CD4-positive, alpha-beta memory T cell (primary cell): ENCODE measurements at regions not wholly inside any gene's neighbourhood (a gene's known extent, or its start where the extent isn't known, plus 50 kb on each side); places are given as distances from the start of the nearest gene placed in this dataset.

Source experiments
- CTCF ChIA-PET: fragments of 350-600 bp; sonication (Branson Sonifier 250); formaldehyde crosslinking; loops from one replicate; lab custom pipeline; 2021; ENCODE audit warnings: inconsistent platforms; ENCODE audit not compliant: partially characterized antibody; lab: Charles Lee
- POLR2A ChIA-PET: fragments of 350-600 bp; sonication (Branson Sonifier 250); formaldehyde crosslinking; loops from one replicate; lab custom pipeline; 2021; ENCODE audit not compliant: partially characterized antibody; lab: Charles Lee
- DNase-seq, 5 donors: peaks; one replicate each; pipeline versions ENCODE4 v3.0.0 to v3.0.0-alpha.2; 2020 to 2022; ENCODE audit warnings: mixed read lengths in 1 of 5
- H3K27ac ChIP-seq: one replicate; pipeline ENCODE4 v1.7.0; 2013; ENCODE audit warnings: low read depth, low read length
- H3K27me3 ChIP-seq: 2 replicates; pipeline ENCODE4 v1.7.0; 2013; ENCODE audit warnings: mild to moderate bottlenecking, low read length, moderate library complexity; ENCODE audit not compliant: insufficient read depth
- H3K36me3 ChIP-seq: 2 replicates; pipeline ENCODE4 v1.7.0; 2013; ENCODE audit warnings: mild to moderate bottlenecking, low read length, moderate library complexity; ENCODE audit not compliant: insufficient read depth
- H3K4me1 ChIP-seq: 2 replicates; pipeline ENCODE4 v1.7.0; 2013; ENCODE audit warnings: mild to moderate bottlenecking, low read length, moderate library complexity; ENCODE audit not compliant: insufficient read depth
- H3K4me3 ChIP-seq, 2 donors: one replicate each; pipeline ENCODE4 v1.7.0; 2013; ENCODE audit warnings: low read length in 2 of 2, mild to moderate bottlenecking in 1 of 2
- H3K9me3 ChIP-seq, 2 donors: one replicate each; pipeline ENCODE4 v1.7.0; 2013; ENCODE audit warnings: low read length in 2 of 2, control low read depth in 1 of 2; ENCODE audit not compliant: control insufficient read depth in 1 of 2
- H3K27ac Mint-ChIP-seq, 7 donors: one replicate each; pipeline ENCODE4 v1.8.0; 2020 to 2021; ENCODE audit warnings: mixed read lengths in 7 of 7, mild to moderate bottlenecking in 6 of 7, inconsistent platforms in 3 of 7, moderate library complexity in 3 of 7
- H3K27me3 Mint-ChIP-seq, 2 donors: one replicate each; pipeline ENCODE4 v1.8.0; 2020 to 2021; ENCODE audit warnings: mixed read lengths in 2 of 2
- H3K36me3 Mint-ChIP-seq, 2 donors: one replicate each; pipeline ENCODE4 v1.8.0; 2020 to 2021; ENCODE audit warnings: mixed read lengths in 2 of 2, inconsistent platforms in 1 of 2, mild to moderate bottlenecking in 1 of 2
- H3K4me1 Mint-ChIP-seq, 4 donors: one replicate each; pipeline ENCODE4 v1.8.0; 2020 to 2021; ENCODE audit warnings: mixed read lengths in 4 of 4, mild to moderate bottlenecking in 1 of 4
- H3K4me3 Mint-ChIP-seq, 8 donors: one replicate each; pipeline ENCODE4 v1.8.0; 2020 to 2021; ENCODE audit warnings: mixed read lengths in 8 of 8, mild to moderate bottlenecking in 7 of 8, moderate library complexity in 6 of 8, inconsistent platforms in 3 of 8
- H3K9me3 Mint-ChIP-seq, 8 donors: one replicate each; pipeline ENCODE4 v1.8.0; 2020 to 2021; ENCODE audit warnings: mixed read lengths in 8 of 8, mild to moderate bottlenecking in 5 of 8, inconsistent platforms in 3 of 8, moderate library complexity in 1 of 8
- intact Hi-C: fragments of 100-400 bp; cut with micrococcal nuclease; formaldehyde crosslinking; loops from one replicate; pipeline ENCODE4 v1.15.1; 2023

DNA sequence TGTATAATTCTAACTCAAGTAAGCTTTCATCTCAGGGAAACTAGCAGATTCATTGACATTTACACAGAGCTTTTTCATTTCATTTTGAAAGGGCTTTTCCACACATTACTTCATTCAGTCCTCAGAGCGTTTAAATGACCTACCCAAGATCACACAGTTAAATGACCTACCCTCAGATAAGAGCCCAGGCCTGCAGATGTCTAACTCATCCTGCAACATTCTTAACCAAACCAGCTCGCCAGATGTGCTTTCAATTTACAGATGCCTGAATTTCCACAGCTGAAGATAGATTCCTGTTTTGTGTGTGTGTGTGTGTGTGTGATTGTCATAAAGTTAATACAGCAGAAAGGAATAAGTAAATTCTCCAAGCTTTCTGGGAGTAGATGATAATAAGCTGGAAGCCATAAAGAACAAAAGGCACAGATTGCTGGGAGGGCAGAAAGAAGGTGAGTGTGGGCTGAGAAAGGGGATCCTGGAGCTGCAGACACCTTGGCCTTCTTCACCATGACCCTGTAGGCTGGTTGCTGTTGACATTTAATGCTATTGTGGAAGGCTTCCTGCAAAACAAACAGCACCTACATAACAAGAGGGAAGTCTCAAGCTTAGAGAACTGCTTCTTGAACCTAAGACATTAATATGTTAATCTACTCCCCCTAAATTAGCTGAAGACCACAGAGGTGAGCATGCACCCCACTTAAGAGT is 489.7 kb upstream of the CELF2 start:
- H3K27ac Mint-ChIP-seq: no peak overlapping the region
- H3K9me3 Mint-ChIP-seq: no peaks in the 10 kb centered on the region
- Histone ChIP-seq H3K4me3 (no peak overlapping the region), H3K27me3 (no peaks in the 10 kb centered on the region), H3K27ac (no peak overlapping the region), H3K36me3 (no peaks in the 10 kb centered on the region), H3K4me1 (no peaks in the 10 kb centered on the region), H3K9me3 (no peaks in the 10 kb centered on the region)
- no peak overlapping the region for H3K4me3 Mint-ChIP-seq
- peaks cover 0 to 5% of the 10 kb centered on the region in 2 donors for H3K27me3 Mint-ChIP-seq
- H3K4me1 Mint-ChIP-seq: no peaks in the 10 kb centered on the region
- CTCF ChIA-PET: interaction anchor here (1.1 kb wide), 1 partner anchor 15 kb away, joined by 3 read pairs; no protein-coding TSS in a partner anchor
- POLR2A ChIA-PET: no interaction called here
- intact Hi-C loops: no loop called here
- no peak for DNase-seq
- H3K36me3 Mint-ChIP-seq: no peaks in the 10 kb centered on the region

DNA sequence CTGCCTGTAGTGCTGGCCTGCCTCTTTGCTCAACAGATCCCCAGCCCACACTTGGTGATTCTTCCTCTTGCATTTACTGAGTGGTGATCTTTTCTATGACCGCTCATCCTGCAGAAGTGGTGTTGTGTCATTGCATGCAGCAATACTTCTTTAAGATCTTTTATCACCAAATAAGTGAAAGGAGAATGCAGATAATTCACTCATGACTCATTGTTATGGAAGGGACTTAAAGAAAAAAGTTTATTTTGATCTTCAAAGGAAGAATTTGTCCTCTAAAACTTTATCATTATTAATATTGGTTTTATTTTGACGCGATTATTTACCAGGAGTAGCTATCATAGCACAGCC is 489.1 kb upstream of the CELF2 start:
- no peaks in the 10 kb centered on the region for H3K36me3 Mint-ChIP-seq
- Histone ChIP-seq H3K4me1 (no peaks in the 10 kb centered on the region), H3K4me3 (no peak overlapping the region), H3K9me3 (no peaks in the 10 kb centered on the region), H3K36me3 (no peaks in the 10 kb centered on the region), H3K27ac (no peak overlapping the region), H3K27me3 (no peaks in the 10 kb centered on the region)
- DNase-seq: no peak
- CTCF ChIA-PET: no interaction called here
- H3K27ac Mint-ChIP-seq: no peak overlapping the region
- H3K4me1 Mint-ChIP-seq: no peaks in the 10 kb centered on the region
- intact Hi-C loops: no loop called here
- H3K27me3 Mint-ChIP-seq: peaks cover 0 to 5% of the 10 kb centered on the region in 2 donors
- no peaks in the 10 kb centered on the region for H3K9me3 Mint-ChIP-seq
- POLR2A ChIA-PET: no interaction called here
- no peak overlapping the region for H3K4me3 Mint-ChIP-seq

DNA sequence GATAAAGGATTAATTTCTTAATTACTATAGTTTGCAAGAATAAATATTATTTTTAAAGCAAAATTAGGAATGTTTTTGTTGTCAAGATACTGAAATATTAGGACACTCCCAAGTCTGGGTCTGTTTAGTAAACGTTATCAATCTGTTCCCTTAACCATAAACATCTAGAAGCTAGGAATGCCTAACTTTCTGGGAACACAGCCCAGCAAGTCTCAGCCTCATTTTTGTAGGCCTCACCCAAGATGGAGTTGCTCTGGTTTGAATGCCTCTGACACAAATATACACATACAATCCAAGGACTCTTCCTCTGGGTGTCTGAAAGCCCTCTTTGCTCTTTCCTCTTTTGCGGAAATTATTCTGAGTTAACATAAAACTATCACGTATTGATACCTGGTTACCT is 487.4 kb upstream of the CELF2 start:
- intact Hi-C loops: no loop called here
- Mint-ChIP-seq H3K36me3 (no peaks in the 10 kb centered on the region), H3K9me3 (peaks cover 0 to 2% (median 0%) of the 10 kb centered on the region in 8 donors), H3K4me3 (no peak overlapping the region), H3K4me1 (no peaks in the 10 kb centered on the region), H3K27ac (no peak overlapping the region), H3K27me3 (peaks cover 2 to 3% of the 10 kb centered on the region in 2 donors)
- no peak overlapping the region for H3K27ac ChIP-seq
- CTCF ChIA-PET: no interaction called here
- H3K36me3 ChIP-seq: no peaks in the 10 kb centered on the region
- no peaks in the 10 kb centered on the region for H3K4me1 ChIP-seq
- H3K27me3 ChIP-seq: no peaks in the 10 kb centered on the region
- no peak for DNase-seq
- H3K4me3 ChIP-seq: no peak overlapping the region
- POLR2A ChIA-PET: no interaction called here
- H3K9me3 ChIP-seq: no peaks in the 10 kb centered on the region

DNA sequence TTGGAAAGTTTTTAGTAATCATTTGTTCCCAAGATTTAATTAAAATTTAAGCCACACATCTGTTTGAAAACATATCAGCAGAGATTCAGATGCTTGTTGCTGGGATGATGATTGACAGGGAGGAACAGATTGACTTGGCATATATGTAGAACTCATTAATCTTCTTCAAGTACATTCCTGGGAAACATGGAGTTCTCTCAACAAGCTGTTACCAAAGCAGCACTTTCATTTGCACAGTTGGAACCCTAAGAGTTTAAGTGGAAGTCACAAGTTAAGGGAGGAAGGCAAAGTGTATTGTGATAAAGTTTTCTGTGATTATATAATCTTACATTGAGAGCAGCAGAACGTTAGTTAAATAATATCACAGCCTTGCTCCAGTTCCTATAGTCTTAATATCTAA is 485.4 kb upstream of the CELF2 start:
- no peak for DNase-seq
- intact Hi-C loops: no loop called here
- H3K27ac ChIP-seq: no peak overlapping the region
- H3K36me3 ChIP-seq: no peaks in the 10 kb centered on the region
- no peaks in the 10 kb centered on the region for H3K4me1 Mint-ChIP-seq
- no peak overlapping the region for H3K27ac Mint-ChIP-seq
- peaks cover 0 to 2% (median 0%) of the 10 kb centered on the region in 8 donors for H3K9me3 Mint-ChIP-seq
- ChIA-PET CTCF (no interaction called here), POLR2A (no interaction called here)
- H3K4me1 ChIP-seq: no peaks in the 10 kb centered on the region
- H3K9me3 ChIP-seq: no peaks in the 10 kb centered on the region
- no peak overlapping the region for H3K4me3 ChIP-seq
- H3K27me3 ChIP-seq: no peaks in the 10 kb centered on the region
- H3K4me3 Mint-ChIP-seq: no peak overlapping the region
- H3K27me3 Mint-ChIP-seq: peaks cover 0 to 3% of the 10 kb centered on the region in 2 donors
- no peaks in the 10 kb centered on the region for H3K36me3 Mint-ChIP-seq

DNA sequence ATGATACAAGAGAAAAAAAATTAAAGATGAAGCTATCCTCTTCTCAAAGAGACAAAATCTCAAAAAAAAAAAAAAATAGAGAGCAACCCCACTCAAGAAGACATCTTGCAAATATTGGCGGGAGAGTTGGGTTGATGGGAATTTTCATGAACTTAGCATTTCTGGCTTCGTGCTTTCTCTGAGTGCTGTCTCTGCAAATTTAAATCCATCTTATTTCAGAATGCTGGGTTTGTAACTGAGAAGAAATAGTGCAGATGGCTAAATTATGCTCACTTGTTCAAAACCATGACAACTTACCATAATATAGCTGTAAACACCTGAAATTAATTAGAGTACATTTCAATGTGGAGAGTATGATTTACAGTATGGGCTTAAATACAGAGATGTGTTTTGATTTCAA is 484.8 kb upstream of the CELF2 start:
- intact Hi-C loops: no loop called here

DNA sequence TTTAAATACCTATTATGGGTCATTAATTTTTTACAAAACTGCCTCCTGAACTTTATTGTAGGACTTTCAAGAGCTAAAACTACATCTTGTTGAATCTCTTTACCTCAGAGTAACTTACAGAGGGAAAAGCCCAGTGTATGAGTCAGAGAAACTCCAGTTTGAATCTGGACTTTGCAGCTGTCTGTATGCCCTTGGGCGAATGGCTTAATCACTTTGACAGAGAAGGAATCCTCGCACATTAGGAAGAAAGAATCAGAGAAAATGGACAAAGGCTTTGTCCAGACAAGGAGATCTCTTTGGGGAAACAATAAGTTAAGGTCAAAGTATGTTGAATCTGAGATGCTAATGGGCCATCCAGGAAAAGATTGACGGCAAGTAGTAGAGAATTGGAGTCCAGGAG is 484.2 kb upstream of the CELF2 start:
- Mint-ChIP-seq H3K36me3 (no peaks in the 10 kb centered on the region), H3K27ac (no peak overlapping the region), H3K9me3 (peaks cover 0 to 2% (median 0%) of the 10 kb centered on the region in 8 donors), H3K27me3 (peaks cover 0 to 4% of the 10 kb centered on the region in 2 donors), H3K4me3 (no peak overlapping the region), H3K4me1 (no peaks in the 10 kb centered on the region)
- no peaks in the 10 kb centered on the region for H3K36me3 ChIP-seq
- H3K27ac ChIP-seq: no peak overlapping the region
- H3K4me1 ChIP-seq: no peaks in the 10 kb centered on the region
- ChIA-PET POLR2A (no interaction called here), CTCF (no interaction called here)
- H3K27me3 ChIP-seq: no peaks in the 10 kb centered on the region
- no peak overlapping the region for H3K4me3 ChIP-seq
- H3K9me3 ChIP-seq: no peaks in the 10 kb centered on the region
- intact Hi-C loops: no loop called here
- no peak for DNase-seq

More for the DNA sequence above, 484.8 kb upstream of the CELF2 start:
- Mint-ChIP-seq H3K9me3 (peaks cover 0 to 2% (median 0%) of the 10 kb centered on the region in 8 donors), H3K27me3 (peaks cover 0 to 3% of the 10 kb centered on the region in 2 donors), H3K4me3 (no peak overlapping the region), H3K4me1 (no peaks in the 10 kb centered on the region), H3K27ac (no peak overlapping the region), H3K36me3 (no peaks in the 10 kb centered on the region)
- Histone ChIP-seq H3K4me1 (no peaks in the 10 kb centered on the region), H3K9me3 (no peaks in the 10 kb centered on the region), H3K27me3 (no peaks in the 10 kb centered on the region), H3K4me3 (no peak overlapping the region), H3K36me3 (no peaks in the 10 kb centered on the region), H3K27ac (no peak overlapping the region)
- ChIA-PET POLR2A (no interaction called here), CTCF (no interaction called here)
- DNase-seq: no peak

DNA sequence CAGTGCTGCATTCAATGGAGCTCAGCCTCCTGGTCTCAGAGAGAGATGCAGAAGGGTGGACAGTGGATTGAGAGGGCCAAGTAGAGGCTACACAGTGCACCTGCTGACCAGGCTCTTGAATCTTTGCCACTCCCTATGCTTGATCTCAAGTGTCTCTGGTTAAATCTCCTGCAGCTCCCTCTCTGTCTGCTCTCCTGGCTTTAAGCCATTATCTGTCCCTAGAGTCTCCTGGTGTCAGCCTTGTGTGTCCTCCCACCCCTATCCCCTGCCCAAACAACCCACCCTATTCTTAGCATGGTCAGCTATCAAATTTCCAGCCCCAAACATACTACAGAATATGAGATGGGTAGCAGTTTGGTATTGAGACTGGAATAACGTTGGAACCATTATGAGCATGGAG is 479.3 kb upstream of the CELF2 start:
- Histone ChIP-seq H3K27me3 (no peaks in the 10 kb centered on the region), H3K9me3 (no peaks in the 10 kb centered on the region), H3K4me1 (no peaks in the 10 kb centered on the region), H3K36me3 (no peaks in the 10 kb centered on the region), H3K27ac (no peak overlapping the region), H3K4me3 (no peak overlapping the region)
- intact Hi-C loops: no loop called here
- ChIA-PET CTCF (no interaction called here), POLR2A (no interaction called here)
- Mint-ChIP-seq H3K27ac (peak overlapping the region in 1 of 7 donors; percentile 44), H3K9me3 (peaks cover 0 to 2% (median 0%) of the 10 kb centered on the region in 8 donors), H3K4me1 (no peaks in the 10 kb centered on the region), H3K36me3 (no peaks in the 10 kb centered on the region), H3K4me3 (no peak overlapping the region), H3K27me3 (peaks cover 2 to 7% of the 10 kb centered on the region in 2 donors)
- DNase-seq: no peak
